HG03175 (cell line): ENCODE measurements at regions not wholly inside any gene's neighbourhood (a gene's known extent, or its start where the extent isn't known, plus 50 kb on each side); places are given as distances from the start of the nearest gene placed in this dataset.
A peak's percentile ranks its signal among the peaks of the same experiment; 100 is the strongest.
"Not testable (repeated sequence)": the region's sequence is repeated elsewhere in the genome, so short reads cannot be mapped to it uniquely, and the experiment has no call there.

Experiments
- ATAC-seq: cut with Tn5 transposase; IDR thresholded peaks from one replicate; pipeline ENCODE4 v1.9.1; 2021; ENCODE audit warnings: mild to moderate bottlenecking, moderate library complexity; ENCODE audit not compliant: unreplicated experiment

GRCh38 chr14:82647088-82647810 is 1113.6 kb upstream of the SEL1L start:
- no peak for ATAC-seq

GRCh38 chr14:82655770-82656169 is 1122.1 kb upstream of the SEL1L start:
- no peak for ATAC-seq

GRCh38 chr14:82657186-82657675 is 1123.6 kb upstream of the SEL1L start:
- no peak for ATAC-seq

GRCh38 chr14:82661258-82661657 is 1127.6 kb upstream of the SEL1L start:
- ATAC-seq = no peak

- ATAC-seq = no peak
Measured at GRCh38 chr14:82667006-82667405, 1133.4 kb upstream of the SEL1L start.

- ATAC-seq = no peak
Measured at GRCh38 chr14:82667501-82667900, 1133.8 kb upstream of the SEL1L start.

GRCh38 chr14:82676403-82676802 is 1142.8 kb upstream of the SEL1L start:
- ATAC-seq = no peak

- no peak for ATAC-seq
Measured at GRCh38 chr14:82689948-82690347, 1156.3 kb upstream of the SEL1L start.

GRCh38 chr14:82691191-82691590 is 1157.5 kb upstream of the SEL1L start:
- not testable (repeated sequence) for ATAC-seq

GRCh38 chr14:82694820-82695219 is 1161.2 kb upstream of the SEL1L start:
- no peak for ATAC-seq

- ATAC-seq = no peak
Measured at GRCh38 chr14:82704218-82704617, 1170.6 kb upstream of the SEL1L start.

- peak; percentile 61 for ATAC-seq
Measured at GRCh38 chr14:82710267-82710841, 1176.7 kb upstream of the SEL1L start.

- no peak for ATAC-seq
Measured at GRCh38 chr14:82719617-82720016, 1186.0 kb upstream of the SEL1L start.

- ATAC-seq = no peak
Measured at GRCh38 chr14:82720431-82720830, 1186.8 kb upstream of the SEL1L start.

- ATAC-seq = no peak
Measured at GRCh38 chr14:82720946-82721345, 1187.3 kb upstream of the SEL1L start.

GRCh38 chr14:82724316-82724715 is 1190.7 kb upstream of the SEL1L start:
- no peak for ATAC-seq

- ATAC-seq = no peak
Measured at GRCh38 chr14:82725213-82725612, 1191.6 kb upstream of the SEL1L start.

- ATAC-seq = no peak
Measured at GRCh38 chr14:82731526-82731925, 1197.9 kb upstream of the SEL1L start.

GRCh38 chr14:82740547-82740946 is 1206.9 kb upstream of the SEL1L start:
- ATAC-seq = no peak

GRCh38 chr14:82755476-82755875 is 1221.8 kb upstream of the SEL1L start:
- no peak for ATAC-seq

GRCh38 chr14:82755923-82756322 is 1222.3 kb upstream of the SEL1L start:
- ATAC-seq = no peak

- ATAC-seq = no peak
Measured at GRCh38 chr14:82757776-82758175, 1224.1 kb upstream of the SEL1L start.

- no peak for ATAC-seq
Measured at GRCh38 chr14:82759656-82760055, 1226.0 kb upstream of the SEL1L start.
